Astrocyte of the spinal cord (primary cell): ENCODE measurements at regions not wholly inside any gene's neighbourhood (a gene's known extent, or its start where the extent isn't known, plus 50 kb on each side); places are given as distances from the start of the nearest gene placed in this dataset.

Source experiments
- DNase-seq: peaks from one replicate; pipeline ENCODE4 v3.0.0; 2011; ENCODE audit warnings: low read depth, low spot score
- H3K4me3 ChIP-seq: 2 replicates; pipeline ENCODE4 v1.5.1; 2011; ENCODE audit warnings: low read depth, mild to moderate bottlenecking, low read length, moderate library complexity
- CTCF ChIP-seq: IDR thresholded peaks from 2 replicates; pipeline ENCODE4 v1.5.1; 2012; ENCODE audit warnings: low read depth, mild to moderate bottlenecking, low read length, inconsistent platforms
- in situ Hi-C: cut with HindIII; loops from 2 replicates; pipeline ENCODE4 v1.10.0; 2017; ENCODE audit warnings: low sequenced_read_pairs

GRCh38 chr15:53869044-53869805 lies 109.0 kb upstream of the UNC13C start:
- in situ Hi-C loops: no loop called here
- H3K4me3 ChIP-seq: no peak overlapping the region
- DNase-seq: no peak
- TF ChIP-seq CTCF: peak; percentile 7

GRCh38 chr15:53862386-53862785 lies 102.9 kb upstream of the WDR72 start:
- DNase-seq: no peak
- in situ Hi-C loops: no loop called here
- TF ChIP-seq CTCF: no peak
- no peak overlapping the region for H3K4me3 ChIP-seq

GRCh38 chr15:53861792-53862191 lies 102.3 kb upstream of the WDR72 start:
- no peak overlapping the region for H3K4me3 ChIP-seq
- no peak for TF ChIP-seq CTCF
- in situ Hi-C loops: no loop called here
- no peak for DNase-seq

GRCh38 chr15:53851110-53851848 lies 91.8 kb upstream of the WDR72 start:
- no peak for TF ChIP-seq CTCF
- DNase-seq: no peak
- in situ Hi-C loops: no loop called here
- H3K4me3 ChIP-seq: no peak overlapping the region

GRCh38 chr15:53847745-53848144 lies 88.3 kb upstream of the WDR72 start:
- no peak overlapping the region for H3K4me3 ChIP-seq
- no peak for DNase-seq
- in situ Hi-C loops: no loop called here
- TF ChIP-seq CTCF: no peak

- in situ Hi-C loops: no loop called here
- DNase-seq: no peak
- H3K4me3 ChIP-seq: no peak overlapping the region
- no peak for TF ChIP-seq CTCF
Observed at GRCh38 chr15:53844634-53845033, 85.2 kb upstream of the WDR72 start.
